Hematopoietic multipotent progenitor cell treated with erythropoietin and hydrocortisone succinate and interleukin-3 and kit ligand, for 8 days (in vitro differentiated cells): ENCODE measurements at regions not wholly inside any gene's neighbourhood (a gene's known extent, or its start where the extent isn't known, plus 50 kb on each side); places are given as distances from the start of the nearest gene placed in this dataset.

Source experiments
- DNase-seq: peaks from one replicate; pipeline ENCODE4 v3.0.0-alpha.2; 2015

DNA sequence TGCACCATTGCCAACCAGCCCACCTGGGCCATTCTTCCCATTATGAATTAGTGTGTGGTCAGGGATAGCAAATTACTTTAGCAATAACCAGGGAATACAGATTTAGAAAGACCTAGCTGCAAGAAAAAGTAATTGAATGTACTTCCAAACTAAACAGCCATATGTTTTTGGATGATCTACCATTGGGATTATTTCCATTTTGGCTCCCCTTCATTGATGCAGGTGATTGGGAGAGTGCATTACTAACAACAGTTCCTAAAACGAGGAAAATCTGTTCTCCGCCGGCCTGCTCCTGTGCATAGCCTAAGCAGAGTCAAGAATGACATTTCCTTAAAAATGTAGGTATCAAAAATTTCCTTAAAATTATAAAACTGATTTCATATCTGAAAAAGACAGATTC, 58.5 kb downstream of the MAIP1 start:
- no peak for DNase-seq

DNA sequence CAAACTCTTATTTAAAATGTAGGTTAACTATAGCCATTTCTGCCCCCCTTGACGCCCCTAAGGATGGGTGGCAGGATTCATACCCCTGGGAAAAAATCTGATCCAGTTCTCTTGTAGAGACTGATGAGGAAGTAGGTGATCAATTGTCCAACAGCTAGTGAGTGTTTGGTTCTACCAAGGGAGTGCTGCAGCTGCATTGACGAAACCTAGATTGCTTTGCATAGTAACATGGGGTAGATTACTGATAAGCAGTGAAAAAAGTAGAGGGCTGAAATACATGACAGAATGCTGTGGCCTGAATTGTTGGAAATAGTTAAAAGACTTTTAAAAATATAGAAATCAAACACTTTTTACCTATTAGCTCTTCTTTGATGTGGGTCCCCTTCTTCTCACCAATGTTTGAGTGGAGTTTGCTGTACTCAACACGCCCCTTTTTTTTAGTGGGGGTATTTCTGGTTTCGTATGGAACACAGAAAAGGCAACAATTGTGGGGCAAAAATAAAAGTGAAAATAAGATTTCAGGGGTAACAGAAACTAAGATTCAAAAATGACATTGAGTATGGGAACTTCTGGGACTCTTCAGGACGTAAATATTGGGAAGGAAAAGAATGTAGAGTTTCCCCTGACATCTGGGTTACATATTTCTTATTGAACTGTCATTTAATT, 66.2 kb downstream of the MAIP1 start:
- no peak for DNase-seq

DNA sequence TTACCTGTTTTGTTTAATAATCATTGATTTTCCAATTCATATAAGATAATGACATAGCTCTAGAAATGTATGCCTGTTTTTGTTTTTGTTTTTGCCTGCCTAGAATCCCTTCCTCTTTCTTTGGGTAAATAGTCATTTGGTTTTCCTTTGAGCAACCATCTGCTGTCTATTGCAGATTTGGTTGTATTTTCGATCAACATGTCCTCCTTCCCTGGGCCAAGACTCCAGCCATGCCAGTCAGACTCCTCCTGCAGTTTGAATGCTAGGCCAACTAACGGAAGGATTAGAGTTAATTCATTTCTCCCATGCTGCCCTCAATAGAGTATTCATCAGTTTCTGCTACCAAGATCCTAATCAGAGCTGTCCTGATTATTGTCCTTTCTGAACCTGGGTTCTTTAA, 67.1 kb downstream of the MAIP1 start:
- DNase-seq: no peak

DNA sequence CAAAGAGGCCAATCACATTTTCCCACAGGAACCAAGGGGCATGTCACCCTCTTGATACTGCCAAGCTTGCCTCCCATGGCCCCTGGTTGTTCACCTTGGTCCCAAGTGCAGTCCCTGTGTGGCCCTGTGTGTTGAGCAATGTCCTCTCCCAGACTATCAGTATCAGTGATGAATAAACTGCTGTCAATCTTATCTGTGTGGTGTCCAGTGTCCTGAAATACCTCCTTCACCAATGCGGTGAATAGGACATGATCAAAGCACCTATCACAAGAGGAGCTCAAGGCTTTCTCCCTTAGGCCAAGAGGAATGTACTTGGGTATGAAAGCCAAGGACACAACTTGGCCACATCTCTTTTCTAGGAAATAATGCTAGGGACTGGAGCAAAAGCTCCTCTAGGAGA, 68.2 kb downstream of the MAIP1 start:
- no peak for DNase-seq

DNA sequence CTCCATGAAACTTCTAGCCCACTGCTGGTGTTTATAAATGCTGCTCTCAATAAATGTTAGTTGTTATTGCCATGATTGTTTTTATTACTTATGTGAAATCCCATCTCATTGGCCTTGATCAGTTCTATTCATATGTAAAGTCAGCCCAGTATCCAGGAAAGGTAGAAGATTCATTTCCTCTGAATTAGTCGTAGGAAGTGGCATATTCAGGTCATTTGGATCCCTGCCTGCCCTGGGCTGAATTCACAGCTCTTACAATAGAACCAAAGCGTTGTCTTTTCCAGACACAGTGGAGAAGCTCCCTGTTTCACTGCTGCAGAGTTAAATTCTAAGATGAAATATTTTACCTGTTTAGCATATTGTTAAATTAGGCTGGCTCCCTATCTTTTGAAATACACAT, 70.3 kb downstream of the MAIP1 start:
- DNase-seq: no peak

DNA sequence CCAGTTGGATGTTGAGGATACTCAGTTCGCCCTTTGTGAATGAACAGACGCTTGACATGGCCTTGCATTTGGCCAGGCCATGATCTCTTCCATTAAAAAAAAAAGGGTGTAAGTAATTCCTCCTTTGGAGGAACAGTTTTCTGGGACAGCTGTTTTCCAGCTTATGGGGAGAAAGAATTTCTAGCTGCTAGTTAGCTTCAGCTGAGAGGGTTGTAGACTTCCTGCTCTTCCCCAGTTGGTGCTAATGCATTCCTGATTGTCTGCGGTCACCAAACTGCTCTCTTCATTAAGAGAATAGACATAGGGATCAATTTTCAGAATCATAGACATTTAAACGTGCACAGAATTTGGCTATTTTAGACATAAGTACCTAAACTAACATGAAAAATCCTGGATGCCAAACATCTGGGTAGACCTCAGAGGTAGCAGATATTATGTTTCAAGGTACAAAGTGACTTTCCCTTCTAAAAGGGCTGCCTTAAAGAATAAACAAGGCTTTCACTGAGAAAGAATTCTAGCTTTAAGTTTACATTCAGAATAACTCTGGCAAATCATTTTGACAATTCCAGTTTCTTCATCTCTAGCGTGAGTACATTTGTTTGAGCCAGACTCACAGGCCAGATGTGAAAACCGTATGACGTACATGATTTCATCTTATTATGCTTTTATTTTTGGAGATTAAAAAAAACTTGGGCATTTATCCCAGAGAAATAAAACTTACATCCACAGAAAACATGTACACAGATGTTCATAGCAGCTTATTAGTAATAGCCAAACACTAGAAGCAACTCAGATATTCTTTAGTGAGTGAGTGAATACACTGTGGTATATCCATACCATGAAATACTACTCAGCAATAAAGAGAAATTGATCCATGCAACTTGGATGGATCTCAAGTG, 71.2 kb downstream of the MAIP1 start:
- no peak for DNase-seq

DNA sequence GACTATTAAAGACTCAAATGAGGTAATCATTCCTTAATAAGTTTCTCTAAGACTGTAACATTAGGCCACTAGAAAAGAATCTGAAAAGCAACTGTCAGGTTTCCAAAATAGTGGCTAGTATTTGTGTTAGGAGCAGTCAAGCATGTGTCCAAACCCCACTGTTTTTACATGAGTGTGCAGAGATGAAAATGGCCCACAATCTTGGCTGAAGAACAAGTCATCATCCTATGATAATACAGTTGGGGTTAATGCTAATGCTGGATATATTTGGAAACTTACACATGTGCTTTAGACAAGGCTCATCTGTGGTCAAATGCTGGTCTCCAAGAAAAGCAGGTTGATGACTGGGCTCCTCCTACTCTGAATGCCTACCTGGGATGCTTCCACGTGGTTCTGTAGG, 73.6 kb downstream of the MAIP1 start:
- DNase-seq: no peak

DNA sequence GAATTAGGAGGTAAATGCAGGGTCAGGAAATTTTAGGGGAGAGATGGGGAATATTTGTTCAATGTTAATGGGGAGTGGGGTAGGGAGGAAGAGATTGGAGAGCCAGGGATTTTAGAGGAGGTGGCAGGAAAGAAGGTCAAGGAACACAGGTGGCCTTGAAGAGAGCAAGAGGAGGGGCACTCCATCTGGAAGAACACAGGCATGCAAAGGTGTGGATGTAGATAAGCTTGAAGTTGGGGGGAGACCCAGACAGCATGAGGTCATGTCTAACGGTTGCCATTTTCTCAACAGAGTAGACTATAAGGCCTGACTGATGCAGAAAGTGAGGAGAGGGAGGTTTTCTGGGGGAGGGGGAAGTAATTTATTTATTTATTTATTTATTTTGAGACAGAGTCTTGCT, 77.5 kb downstream of the MAIP1 start:
- DNase-seq: no peak

DNA sequence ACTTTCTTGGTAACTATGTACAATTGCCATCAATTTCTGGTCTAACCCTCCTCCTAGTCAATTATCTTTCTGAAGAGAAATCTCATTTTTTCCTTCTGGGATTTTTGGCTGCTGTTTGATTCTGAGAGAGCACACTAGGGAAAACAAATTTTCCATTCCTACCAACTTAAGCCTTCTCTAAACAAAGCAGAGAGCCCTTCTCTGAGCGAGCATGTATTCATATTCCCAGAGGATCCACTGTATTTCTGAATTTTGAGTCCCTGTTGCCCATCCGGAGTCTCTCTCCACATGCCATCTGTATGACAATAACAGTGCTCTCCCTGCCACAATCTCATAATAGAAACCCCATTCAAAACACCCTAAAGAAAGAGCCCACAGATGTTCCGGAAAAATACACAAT, 78.5 kb downstream of the MAIP1 start:
- no peak for DNase-seq

DNA sequence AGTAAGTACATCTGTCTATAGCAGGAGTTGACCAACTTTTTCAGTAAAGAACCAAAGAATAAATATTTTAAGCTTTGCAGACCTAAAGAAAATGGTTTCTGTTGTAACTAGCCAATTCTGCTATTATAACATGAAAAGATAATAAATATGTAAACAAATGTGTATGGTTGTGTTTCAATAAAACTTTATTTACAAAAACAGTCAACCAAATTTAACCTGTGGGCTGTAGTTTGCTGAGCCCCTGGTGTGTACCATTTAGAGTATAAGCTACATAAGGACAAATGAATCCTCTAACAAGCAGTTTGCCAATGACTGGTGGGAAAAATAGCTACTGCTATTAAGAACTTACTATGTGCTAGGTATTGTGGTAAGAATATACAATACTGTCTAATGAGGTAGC, 79.4 kb downstream of the MAIP1 start:
- no peak for DNase-seq

DNA sequence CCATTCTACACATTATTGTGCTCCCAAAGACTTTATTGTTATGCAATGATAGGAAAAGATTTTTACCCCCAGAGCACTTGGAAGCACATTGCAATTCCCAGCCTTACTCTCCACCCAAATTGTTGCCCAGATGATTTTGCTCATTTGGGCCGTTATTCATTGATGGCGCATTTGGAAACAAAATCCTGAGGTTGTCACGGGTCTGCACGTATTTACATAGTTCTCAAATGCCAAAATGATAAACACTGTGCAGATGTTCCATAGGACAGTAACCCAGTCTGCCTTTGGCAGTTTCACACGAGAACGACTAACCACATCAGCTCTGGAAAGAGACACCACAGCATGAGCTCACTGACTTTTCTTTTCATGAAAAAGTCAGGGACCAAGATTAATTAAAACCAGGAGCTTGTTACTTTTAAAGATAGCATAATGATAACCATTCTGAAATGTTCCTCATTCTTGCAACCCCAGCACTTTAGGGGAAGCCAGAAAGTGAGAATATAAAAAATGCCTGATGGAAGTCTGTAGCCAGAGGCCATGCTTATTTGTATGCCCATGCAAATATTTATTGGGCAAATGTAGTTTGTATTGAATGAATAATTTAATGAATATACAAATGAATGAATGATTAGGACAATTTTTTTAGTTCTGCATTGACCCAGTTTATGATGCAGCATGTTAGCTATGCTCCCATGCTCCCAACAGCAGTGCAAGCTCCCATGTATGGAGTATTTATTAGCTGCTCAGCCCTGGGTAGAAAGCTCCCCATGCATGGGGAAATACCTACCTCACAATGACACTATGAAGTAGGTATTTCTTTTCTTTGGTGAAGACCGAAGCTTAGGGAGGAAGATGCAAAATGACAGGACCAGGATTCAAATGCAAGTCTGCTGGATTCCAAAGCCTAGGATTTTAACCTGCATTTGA, 84.6 kb downstream of the MAIP1 start:
- no peak for DNase-seq

DNA sequence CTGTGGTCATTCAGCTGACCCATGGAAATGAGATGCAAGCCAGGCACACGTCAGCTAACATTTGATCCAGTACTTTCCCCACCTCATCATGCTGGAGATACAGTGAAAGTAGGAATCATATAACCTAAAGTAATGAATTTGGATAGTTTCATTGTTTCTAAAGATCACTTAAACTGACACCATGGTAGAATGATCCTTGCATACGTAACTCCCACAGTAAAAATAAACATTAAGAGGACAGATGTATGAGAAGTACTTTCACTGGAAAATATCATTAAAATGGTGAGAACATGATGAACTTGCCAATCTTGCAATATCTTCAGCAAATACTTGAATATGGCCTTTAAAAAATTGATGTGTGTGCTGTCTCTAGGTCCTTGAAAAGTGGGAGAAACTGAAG, 85.4 kb downstream of the MAIP1 start:
- DNase-seq: no peak

DNA sequence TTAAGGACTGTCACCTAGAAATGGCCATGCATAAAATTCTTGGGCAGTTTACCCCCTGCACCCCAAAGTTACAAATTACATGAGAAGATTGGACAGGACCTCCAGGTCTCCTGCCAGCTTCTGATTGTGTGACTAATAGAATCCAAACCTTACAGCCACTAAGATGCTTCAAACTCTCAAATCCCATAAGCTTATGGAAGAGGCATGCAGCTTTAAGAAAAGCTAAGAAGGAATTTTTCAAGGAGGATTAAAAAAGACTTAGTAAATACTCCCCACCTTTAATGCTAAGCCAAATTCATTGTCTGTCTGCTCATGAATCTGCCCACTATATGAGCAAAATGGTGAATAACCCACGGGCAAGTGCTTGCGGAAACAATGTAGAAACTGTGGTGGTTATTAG, 86.3 kb downstream of the MAIP1 start:
- DNase-seq: no peak

DNA sequence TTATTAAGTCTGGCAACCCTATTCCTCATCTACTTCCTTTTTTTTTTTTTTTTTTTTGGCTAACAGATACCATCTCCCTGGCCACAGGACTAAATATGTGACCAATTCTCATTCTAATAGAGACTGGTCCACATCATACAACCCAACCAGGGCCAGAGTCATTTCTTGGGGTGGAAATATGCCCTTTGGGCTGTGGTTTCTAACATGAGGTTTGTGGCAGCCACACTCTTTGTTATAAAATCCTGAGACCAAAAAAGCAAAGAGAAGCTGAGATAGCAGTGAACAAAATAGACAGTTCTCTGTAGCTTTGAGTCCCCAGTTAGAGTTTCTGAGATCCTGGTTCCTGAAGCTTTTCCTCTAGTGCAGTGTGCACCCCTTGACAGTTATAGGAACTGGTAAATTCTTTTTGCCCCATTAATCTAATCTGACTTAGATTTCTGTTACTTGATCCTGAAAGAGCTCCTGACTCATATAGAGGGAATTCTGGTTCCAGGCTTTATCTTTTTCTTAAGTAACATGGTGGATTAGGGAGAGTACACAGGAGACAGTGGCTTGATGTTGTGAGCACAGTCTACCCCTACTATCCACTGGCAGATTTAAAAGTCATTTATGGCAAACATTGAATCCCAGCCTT, 86.8 kb downstream of the MAIP1 start:
- no peak for DNase-seq

DNA sequence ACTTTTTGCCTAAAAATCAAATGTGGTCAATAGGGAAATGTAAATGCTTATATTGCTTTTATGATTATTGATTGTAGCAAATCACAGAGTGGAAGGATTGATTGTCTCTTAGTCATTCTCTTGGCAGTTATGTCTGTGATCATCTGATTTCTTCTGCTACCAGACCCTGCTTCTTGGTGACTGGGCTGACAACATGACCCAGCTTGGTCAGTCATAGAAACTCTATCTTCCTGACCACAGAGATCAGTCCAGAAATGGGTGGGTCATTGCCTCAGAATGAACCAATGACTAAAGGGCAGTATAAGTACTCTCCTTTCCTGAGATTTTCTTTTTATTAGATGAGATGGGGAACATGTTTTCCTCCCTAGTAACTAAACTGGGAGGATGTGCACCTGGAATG, 87.6 kb downstream of the MAIP1 start:
- DNase-seq: no peak

DNA sequence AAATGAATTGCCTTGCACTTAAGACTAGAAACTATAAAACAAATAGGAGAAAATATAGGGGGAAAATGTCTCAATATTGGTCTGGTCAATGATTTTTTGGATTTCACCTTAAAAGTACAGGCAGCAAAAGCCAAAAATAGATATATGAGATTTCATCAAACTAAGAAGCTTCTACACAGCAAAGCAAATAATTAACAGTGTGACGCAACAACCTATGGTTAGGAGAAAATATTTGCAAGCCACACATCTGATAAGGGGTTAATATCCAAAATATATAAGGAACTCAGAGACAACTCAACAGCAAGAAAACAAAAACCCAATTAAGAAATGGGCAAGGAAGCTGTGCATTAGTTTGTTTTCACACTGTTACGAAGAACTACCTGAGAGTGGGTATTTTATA, 89.1 kb downstream of the MAIP1 start:
- DNase-seq: no peak

DNA sequence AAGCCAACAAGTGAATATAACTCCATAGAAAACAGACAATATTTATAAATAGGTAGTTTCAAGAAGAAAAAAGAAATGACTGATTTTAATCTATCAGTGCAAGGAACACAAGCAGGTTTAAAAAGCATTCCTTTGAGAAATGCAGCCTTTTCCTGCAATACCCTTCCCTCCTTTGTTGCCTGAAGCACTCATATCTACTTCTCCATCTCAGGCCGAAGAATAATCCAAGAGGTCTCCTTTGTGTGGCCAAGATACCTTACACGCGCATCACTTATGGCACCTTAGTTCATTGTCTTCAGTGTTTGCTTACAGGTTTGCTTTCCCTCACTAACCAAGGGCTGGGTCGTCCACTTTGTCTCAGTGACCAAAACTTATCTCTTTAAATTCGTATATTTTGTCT, 93.0 kb downstream of the MAIP1 start:
- DNase-seq: no peak

DNA sequence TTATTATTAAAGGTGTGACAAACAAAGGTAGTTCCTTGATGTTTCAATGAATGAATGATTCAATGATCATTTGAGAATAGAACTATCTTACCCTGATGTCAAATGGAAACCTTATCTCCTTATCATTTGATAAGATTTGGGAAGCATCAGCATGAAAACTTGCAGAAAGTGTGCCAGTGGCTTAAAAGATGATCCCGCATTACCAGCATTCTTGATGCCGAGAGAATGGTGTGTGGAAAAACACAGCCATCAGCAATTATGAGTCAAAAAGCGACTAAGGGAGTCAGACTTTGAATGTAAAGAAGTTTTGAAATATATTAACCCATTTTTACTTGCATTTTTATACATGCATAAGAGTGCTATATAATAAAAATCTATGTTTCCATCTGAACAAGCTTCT, 93.7 kb downstream of the MAIP1 start:
- no peak for DNase-seq

DNA sequence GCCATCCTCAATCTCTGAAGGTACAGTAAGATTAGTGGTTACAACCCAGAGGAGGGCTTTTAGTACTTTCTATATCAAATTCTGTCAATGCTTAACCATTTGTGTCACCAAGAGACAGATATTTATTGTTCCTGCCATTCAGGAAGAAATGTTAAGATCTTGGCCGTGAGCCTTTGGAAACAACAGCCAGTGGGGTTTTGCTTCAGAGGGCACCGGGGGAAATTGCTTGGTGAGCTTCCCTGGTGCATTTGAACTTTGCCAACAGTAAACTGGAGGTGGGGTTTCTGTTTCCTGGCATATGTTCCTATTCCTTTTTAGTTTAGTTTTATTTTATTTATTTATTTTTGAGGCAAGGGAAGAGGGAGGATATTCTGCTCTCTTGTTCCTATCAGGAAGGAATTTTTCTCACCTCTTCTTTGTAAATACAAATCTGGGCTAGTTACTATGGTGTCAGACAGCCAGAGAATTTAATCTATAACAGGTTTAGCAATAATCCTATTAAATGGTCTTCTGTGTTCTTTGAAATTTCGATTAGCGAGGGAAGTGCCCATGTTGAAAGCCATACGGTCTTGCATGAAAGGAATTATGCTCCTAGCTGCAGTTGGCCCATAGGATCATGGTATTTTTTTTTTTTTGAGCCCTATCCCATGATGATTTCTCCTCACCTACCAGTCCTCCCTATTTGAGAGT, 95.7 kb downstream of the MAIP1 start:
- DNase-seq: no peak

DNA sequence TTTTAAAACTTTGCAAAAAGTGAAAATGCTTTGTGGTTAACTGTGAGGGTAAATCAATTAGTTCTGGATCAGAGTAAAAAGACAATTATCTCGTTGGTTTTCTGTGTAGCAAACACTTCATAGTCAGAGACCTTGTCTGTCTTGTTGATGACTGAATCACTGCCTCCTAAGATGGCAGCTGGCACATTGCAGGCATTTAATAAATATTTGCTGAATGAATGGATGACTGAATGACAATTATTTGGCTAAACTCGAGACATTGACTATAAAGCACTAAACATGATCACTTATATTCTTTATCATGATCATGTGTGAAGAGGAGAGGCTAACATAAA, 96.2 kb downstream of the MAIP1 start:
- no peak for DNase-seq

DNA sequence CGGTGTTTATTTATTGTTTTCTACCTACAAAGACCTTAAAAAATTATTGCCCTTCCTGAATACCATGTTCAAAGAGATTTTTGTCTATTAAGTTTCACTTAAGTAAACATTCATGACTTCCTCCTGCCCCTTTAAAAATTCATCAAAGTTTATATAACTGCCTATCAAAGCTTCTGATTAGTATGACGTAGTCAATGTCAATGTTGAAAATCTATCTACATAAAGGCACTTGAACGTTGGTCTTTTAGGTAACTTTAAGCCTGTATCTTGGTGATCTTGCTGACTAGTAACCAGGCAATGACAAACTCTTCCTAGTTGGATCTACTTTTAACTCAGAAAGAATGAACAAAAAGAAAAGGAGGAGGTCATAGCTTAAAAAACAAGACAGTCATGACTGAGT, 97.2 kb downstream of the MAIP1 start:
- no peak for DNase-seq

DNA sequence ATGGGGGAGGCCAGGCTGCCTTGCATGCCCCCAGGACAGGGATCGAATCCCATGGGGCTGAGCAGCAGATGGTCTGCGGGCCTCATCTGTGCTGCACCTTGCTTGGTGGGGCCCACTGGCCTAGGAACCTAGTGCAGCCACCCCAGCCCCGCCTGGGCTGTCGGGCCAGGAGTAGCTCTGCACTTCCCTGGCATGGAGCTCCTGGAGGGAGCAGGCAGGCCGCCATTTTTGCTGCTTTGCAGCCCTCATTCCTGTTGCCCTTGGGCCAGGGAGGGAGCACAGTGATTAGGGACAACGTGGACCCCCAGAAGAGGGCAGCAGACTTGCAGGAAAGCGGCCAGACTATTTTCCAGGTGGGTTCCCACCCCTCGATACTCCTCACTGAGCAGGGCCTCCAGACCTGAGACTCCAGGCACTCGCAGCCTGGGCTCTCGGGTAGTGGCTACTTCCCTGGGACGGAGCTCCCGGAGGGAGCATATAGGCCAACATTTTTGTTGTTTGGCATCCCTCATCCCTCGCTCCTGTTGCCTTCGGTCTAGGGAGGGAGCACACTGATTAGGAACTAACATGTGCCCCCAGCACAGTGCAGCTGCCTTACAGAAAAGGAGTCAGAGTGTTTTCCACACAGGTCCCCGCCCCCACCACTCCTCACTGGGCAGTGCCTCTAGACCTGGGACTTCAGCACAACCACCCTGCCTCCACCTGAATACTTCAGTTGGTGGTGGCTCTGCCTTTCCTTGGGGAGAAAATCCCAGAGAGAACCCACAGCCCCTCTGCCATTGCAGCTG, 99.5 kb downstream of the MAIP1 start:
- DNase-seq: no peak
